HEK293 (cell line): ENCODE measurements at regions not wholly inside any gene's neighbourhood (a gene's known extent, or its start where the extent isn't known, plus 50 kb on each side); places are given as distances from the start of the nearest gene placed in this dataset.
A peak's percentile ranks its signal among the peaks of the same experiment; 100 is the strongest.

Experiments
- CTCF ChIA-PET: fragments of 350-600 bp; formaldehyde crosslinking; extraction: SDS; loops from one replicate; lab custom pipeline; 2021; ENCODE audit warnings: antibody characterized with exemption; lab: Yijun Ruan, JAX
- POLR2A ChIA-PET: fragments of 300-600 bp; formaldehyde crosslinking; extraction: SDS; loops from one replicate; lab custom pipeline; 2020; ENCODE audit warnings: antibody characterized with exemption, inconsistent platforms; lab: Yijun Ruan, JAX
- H3K27ac ChIP-seq: fragments of 200-500 bp; sonication (Bioruptor generic); 2 replicates; pipeline ENCODE4 v1.5.1; 2014; ENCODE audit warnings: low read depth, low read length, control low read depth, inconsistent platforms; ENCODE audit errors: extremely low read depth
- H3K36me3 ChIP-seq, 2 experiments: fragments of 200-500 bp in 1 of 2; sonication (Bioruptor generic) in 1 of 2; 1 replicate in 1 of 2; 2 replicates in 1 of 2; pipeline ENCODE4 v1.5.1; 2014 to 2017; ENCODE audit warnings: inconsistent platforms in 2 of 2, low read length in 2 of 2; ENCODE audit not compliant: control insufficient read depth in 2 of 2, insufficient read depth in 1 of 2
- H3K4me1 ChIP-seq: fragments of 200-500 bp; sonication (Bioruptor generic); 2 replicates; pipeline ENCODE4 v1.5.1; 2014; ENCODE audit warnings: mild to moderate bottlenecking, low read length, inconsistent platforms; ENCODE audit not compliant: control insufficient read depth, insufficient read depth
- H3K4me3 ChIP-seq: 2 replicates; pipeline ENCODE4 v1.5.1; 2011; ENCODE audit warnings: low read depth, mild to moderate bottlenecking, control low read depth, low read length, moderate library complexity
- H3K9me3 ChIP-seq: fragments of 200-500 bp; sonication (Bioruptor generic); 2 replicates; pipeline ENCODE4 v1.5.1; 2014; ENCODE audit warnings: low read depth, low read length, inconsistent platforms; ENCODE audit not compliant: control insufficient read depth, insufficient read depth
- ATF2 ChIP-seq: fragments of 450-650 bp; formaldehyde crosslinking; IDR thresholded peaks from 2 replicates; pipeline ENCODE4 v1.5.1; 2016; ENCODE audit warnings: missing biosample characterization, missing genetic modification characterization, low read depth
- EGR2 ChIP-seq: fragments of 450-650 bp; formaldehyde crosslinking; IDR thresholded peaks from 2 replicates; pipeline ENCODE4 v1.5.1; 2016; ENCODE audit warnings: low read depth, missing biosample characterization, missing genetic modification characterization
- FEZF1 ChIP-seq: fragments of 450-650 bp; formaldehyde crosslinking; IDR thresholded peaks from 2 replicates; pipeline ENCODE4 v1.5.1; 2016; ENCODE audit warnings: missing biosample characterization, missing genetic modification characterization
- KLF16 ChIP-seq: fragments of 450-650 bp; formaldehyde crosslinking; IDR thresholded peaks from 2 replicates; pipeline ENCODE4 v1.5.1; 2017; ENCODE audit warnings: missing biosample characterization, missing genetic modification characterization
- MEIS1 ChIP-seq: sonication (generic); formaldehyde crosslinking; IDR thresholded peaks from 2 replicates; pipeline ENCODE4 v1.8.1; 2022; ENCODE audit warnings: missing genetic modification reagents, mild to moderate bottlenecking, borderline replicate concordance
- SALL2 ChIP-seq: fragments of 450-650 bp; formaldehyde crosslinking; IDR thresholded peaks from 2 replicates; pipeline ENCODE4 v1.5.0; 2017; ENCODE audit warnings: missing biosample characterization, mild to moderate bottlenecking, missing genetic modification characterization, borderline replicate concordance
- ZBTB20 ChIP-seq: fragments of 450-650 bp; formaldehyde crosslinking; IDR thresholded peaks from 2 replicates; pipeline ENCODE4 v1.5.1; 2016; ENCODE audit warnings: missing biosample characterization, missing genetic modification characterization
- ZFP37 ChIP-seq: fragments of 450-650 bp; formaldehyde crosslinking; IDR thresholded peaks from 2 replicates; pipeline ENCODE4 v1.5.1; 2016; ENCODE audit warnings: missing biosample characterization, missing genetic modification characterization
- ZFP69B ChIP-seq: fragments of 450-650 bp; formaldehyde crosslinking; IDR thresholded peaks from 2 replicates; pipeline ENCODE4 v1.5.1; 2016; ENCODE audit warnings: missing biosample characterization, missing genetic modification characterization
- ZNF148 ChIP-seq: fragments of 450-650 bp; formaldehyde crosslinking; IDR thresholded peaks from 2 replicates; pipeline ENCODE4 v1.5.0; 2017; ENCODE audit warnings: missing biosample characterization, missing genetic modification characterization, borderline replicate concordance
- ZNF184 ChIP-seq: fragments of 450-650 bp; IDR thresholded peaks from 2 replicates; pipeline ENCODE4 v1.5.1; 2018; ENCODE audit warnings: missing biosample characterization, mild to moderate bottlenecking, missing genetic modification characterization
- ZNF221 ChIP-seq: fragments of 450-650 bp; formaldehyde crosslinking; IDR thresholded peaks from 2 replicates; pipeline ENCODE4 v1.5.1; 2017; ENCODE audit warnings: missing biosample characterization, missing genetic modification characterization, borderline replicate concordance
- ZNF311 ChIP-seq: fragments of 450-650 bp; formaldehyde crosslinking; IDR thresholded peaks from 2 replicates; pipeline ENCODE4 v1.5.1; 2017; ENCODE audit warnings: missing biosample characterization, missing genetic modification characterization, borderline replicate concordance
- ZNF416 ChIP-seq: fragments of 450-650 bp; formaldehyde crosslinking; IDR thresholded peaks from 2 replicates; pipeline ENCODE4 v1.5.1; 2016; ENCODE audit warnings: missing biosample characterization, missing genetic modification characterization
- ZNF426 ChIP-seq: fragments of 450-650 bp; formaldehyde crosslinking; IDR thresholded peaks from 2 replicates; pipeline ENCODE4 v1.5.1; 2017; ENCODE audit warnings: missing biosample characterization, missing genetic modification characterization, mild to moderate bottlenecking, inconsistent platforms, moderate library complexity
- ZNF473 ChIP-seq: fragments of 450-650 bp; formaldehyde crosslinking; IDR thresholded peaks from 2 replicates; pipeline ENCODE4 v1.5.1; 2017; ENCODE audit warnings: missing biosample characterization, missing genetic modification characterization
- ZNF514 ChIP-seq: fragments of 450-650 bp; formaldehyde crosslinking; IDR thresholded peaks from 2 replicates; pipeline ENCODE4 v1.5.1; 2016; ENCODE audit warnings: missing biosample characterization, missing genetic modification characterization
- ZNF555 ChIP-seq: fragments of 450-650 bp; formaldehyde crosslinking; conservative IDR thresholded peaks from 2 replicates; pipeline ENCODE4 v1.5.1; 2017; ENCODE audit warnings: missing biosample characterization, mild to moderate bottlenecking, missing genetic modification characterization, inconsistent platforms
- ZNF558 ChIP-seq: fragments of 450-650 bp; formaldehyde crosslinking; IDR thresholded peaks from 2 replicates; pipeline ENCODE4 v1.5.1; 2016; ENCODE audit warnings: missing biosample characterization, missing genetic modification characterization
- ZNF629 ChIP-seq: fragments of 450-650 bp; formaldehyde crosslinking; IDR thresholded peaks from 2 replicates; pipeline ENCODE4 v1.5.1; 2017; ENCODE audit warnings: missing biosample characterization, missing genetic modification characterization
- ZNF664 ChIP-seq: fragments of 450-650 bp; formaldehyde crosslinking; IDR thresholded peaks from 2 replicates; pipeline ENCODE4 v1.5.1; 2016; ENCODE audit warnings: missing biosample characterization, missing genetic modification characterization
- ZNF76 ChIP-seq: fragments of 450-650 bp; formaldehyde crosslinking; IDR thresholded peaks from 2 replicates; pipeline ENCODE4; 2016; ENCODE audit warnings: low read depth, missing biosample characterization, missing genetic modification characterization, borderline replicate concordance
- ZNF776 ChIP-seq: fragments of 450-650 bp; formaldehyde crosslinking; IDR thresholded peaks from 2 replicates; pipeline ENCODE4 v1.5.0; 2017; ENCODE audit warnings: missing biosample characterization, missing genetic modification characterization, borderline replicate concordance
- ZSCAN23 ChIP-seq: fragments of 450-650 bp; formaldehyde crosslinking; IDR thresholded peaks from 2 replicates; pipeline ENCODE4 v1.5.1; 2016; ENCODE audit warnings: missing biosample characterization, missing genetic modification characterization
- TF ChIP-seq, protein P1 (sequence below): fragments of 450-650 bp; IDR thresholded peaks from 2 replicates; pipeline ENCODE4 v1.5.1; 2018; ENCODE audit warnings: missing biosample characterization, missing genetic modification characterization
- TF ChIP-seq, protein P2 (sequence below): fragments of 450-650 bp; formaldehyde crosslinking; IDR thresholded peaks from 2 replicates; pipeline ENCODE4 v1.5.1; 2016; ENCODE audit warnings: missing biosample characterization, missing genetic modification characterization
- TF ChIP-seq, protein P3 (sequence below): fragments of 450-650 bp; formaldehyde crosslinking; IDR thresholded peaks from 2 replicates; pipeline ENCODE4 v1.5.1; 2016; ENCODE audit warnings: missing biosample characterization, missing genetic modification characterization

DNA sequence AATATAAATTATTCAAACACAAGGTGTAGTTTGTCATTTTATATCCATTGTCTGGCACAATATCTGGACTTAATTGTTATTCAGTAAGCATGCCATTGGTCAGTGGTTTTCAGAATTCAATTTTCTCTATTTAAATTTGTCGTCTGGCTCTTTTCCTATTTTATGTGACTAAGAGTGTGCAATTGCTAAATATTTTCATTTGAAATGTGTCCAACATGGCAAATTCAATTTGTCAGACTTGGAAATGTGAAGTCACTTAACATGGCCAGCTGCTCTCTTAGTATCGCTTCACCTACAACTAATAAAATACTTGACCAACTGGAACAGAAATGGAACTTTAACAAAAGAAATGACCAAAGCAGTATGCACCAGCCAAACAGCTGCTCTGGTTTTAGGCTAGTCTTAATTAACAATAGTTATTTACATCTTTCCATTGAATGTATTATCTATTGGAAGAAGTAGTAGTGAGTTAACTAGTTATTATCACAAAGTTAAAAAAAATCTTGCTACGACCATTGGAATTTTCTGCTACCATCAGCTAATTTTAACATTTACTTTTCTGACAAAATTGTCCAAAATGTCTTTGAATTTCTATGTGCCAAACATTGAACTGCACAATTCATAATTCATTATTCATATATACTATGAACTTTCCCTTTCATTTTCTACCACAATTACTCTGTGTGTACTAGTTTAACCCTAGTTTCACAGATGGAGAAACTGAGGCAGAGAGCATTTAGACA is 720.7 kb upstream of the FAM174A start:
- no peak overlapping the region for H3K27ac ChIP-seq
- ChIA-PET POLR2A (no interaction called here), CTCF (no interaction called here)
- no peaks in the 10 kb centered on the region; the same call in 1 of the 2 replicates for H3K9me3 ChIP-seq
- H3K36me3 ChIP-seq = no peaks in the 10 kb centered on the region
- H3K4me3 ChIP-seq = no peak overlapping the region
- H3K4me1 ChIP-seq = no peaks in the 10 kb centered on the region
- TF ChIP-seq ZSCAN23 = no peak
- TF ChIP-seq ZNF776 (tag by site-specific recombination) = no peak
- TF ChIP-seq, protein P1, sequence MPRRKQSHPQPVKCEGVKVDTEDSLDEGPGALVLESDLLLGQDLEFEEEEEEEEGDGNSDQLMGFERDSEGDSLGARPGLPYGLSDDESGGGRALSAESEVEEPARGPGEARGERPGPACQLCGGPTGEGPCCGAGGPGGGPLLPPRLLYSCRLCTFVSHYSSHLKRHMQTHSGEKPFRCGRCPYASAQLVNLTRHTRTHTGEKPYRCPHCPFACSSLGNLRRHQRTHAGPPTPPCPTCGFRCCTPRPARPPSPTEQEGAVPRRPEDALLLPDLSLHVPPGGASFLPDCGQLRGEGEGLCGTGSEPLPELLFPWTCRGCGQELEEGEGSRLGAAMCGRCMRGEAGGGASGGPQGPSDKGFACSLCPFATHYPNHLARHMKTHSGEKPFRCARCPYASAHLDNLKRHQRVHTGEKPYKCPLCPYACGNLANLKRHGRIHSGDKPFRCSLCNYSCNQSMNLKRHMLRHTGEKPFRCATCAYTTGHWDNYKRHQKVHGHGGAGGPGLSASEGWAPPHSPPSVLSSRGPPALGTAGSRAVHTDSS = no peak
- no peak for TF ChIP-seq ZBTB20
- TF ChIP-seq ZNF473 (tag by site-specific recombination) = no peak
- TF ChIP-seq ZNF514 (tag by site-specific recombination) = no peak
- no peak for TF ChIP-seq ZNF221 (tag by site-specific recombination)
- no peak for TF ChIP-seq MEIS1 (CRISPR knock-in tag)
- TF ChIP-seq ZFP37 (tag by site-specific recombination) = no peak
- TF ChIP-seq ZNF558 (tag by site-specific recombination) = no peak
- TF ChIP-seq ZNF416 (tag by site-specific recombination) = no peak
- TF ChIP-seq ZNF311 (tag by site-specific recombination) = no peak
- no peak for TF ChIP-seq EGR2 (tag by site-specific recombination)
- TF ChIP-seq ZNF629 (tag by site-specific recombination) = no peak
- no peak for TF ChIP-seq SALL2 (tag by site-specific recombination)
- TF ChIP-seq ZNF426 (tag by site-specific recombination) = no peak
- no peak for TF ChIP-seq ZNF148 (tag by site-specific recombination)
- TF ChIP-seq ZNF184 (tag by site-specific recombination) = no peak
- no peak for TF ChIP-seq ZNF76 (tag by site-specific recombination)
- TF ChIP-seq, all 188 proteins: peak for 0

GRCh38 chr5:99808657-99809230 is 726.4 kb upstream of the FAM174A start:
- Histone ChIP-seq H3K4me3 (no peak overlapping the region), H3K36me3 (no peaks in the 10 kb centered on the region), H3K27ac (no peak overlapping the region; the same call in 1 of the 2 replicates), H3K4me1 (peaks cover 6% of the 10 kb centered on the region), H3K9me3 (no peaks in the 10 kb centered on the region)
- ChIA-PET CTCF (interaction anchor here (0.6 kb wide), 1 partner anchor 1871 kb away, joined by 3 read pairs; no protein-coding TSS in a partner anchor), POLR2A (no interaction called here)
- TF ChIP-seq KLF16 (tag by site-specific recombination) (no peak), ATF2 (tag by site-specific recombination) (peak; percentile 69), ZNF664 (tag by site-specific recombination) (no peak), ZNF555 (tag by site-specific recombination) (no peak), FEZF1 (tag by site-specific recombination) (peak; percentile 50), ZFP69B (tag by site-specific recombination) (0 out of 2 replicates have a peak, but pooled peaks have one; percentile 27)
- TF ChIP-seq, protein P2, sequence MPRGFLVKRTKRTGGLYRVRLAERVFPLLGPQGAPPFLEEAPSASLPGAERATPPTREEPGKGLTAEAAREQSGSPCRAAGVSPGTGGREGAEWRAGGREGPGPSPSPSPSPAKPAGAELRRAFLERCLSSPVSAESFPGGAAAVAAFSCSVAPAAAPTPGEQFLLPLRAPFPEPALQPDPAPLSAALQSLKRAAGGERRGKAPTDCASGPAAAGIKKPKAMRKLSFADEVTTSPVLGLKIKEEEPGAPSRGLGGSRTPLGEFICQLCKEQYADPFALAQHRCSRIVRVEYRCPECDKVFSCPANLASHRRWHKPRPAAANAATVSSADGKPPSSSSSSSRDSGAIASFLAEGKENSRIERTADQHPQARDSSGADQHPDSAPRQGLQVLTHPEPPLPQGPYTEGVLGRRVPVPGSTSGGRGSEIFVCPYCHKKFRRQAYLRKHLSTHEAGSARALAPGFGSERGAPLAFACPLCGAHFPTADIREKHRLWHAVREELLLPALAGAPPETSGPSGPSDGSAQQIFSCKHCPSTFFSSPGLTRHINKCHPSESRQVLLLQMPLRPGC (tag by site-specific recombination) = 0 out of 2 replicates have a peak, but pooled peaks have one; percentile 10
- TF ChIP-seq, protein P3, sequence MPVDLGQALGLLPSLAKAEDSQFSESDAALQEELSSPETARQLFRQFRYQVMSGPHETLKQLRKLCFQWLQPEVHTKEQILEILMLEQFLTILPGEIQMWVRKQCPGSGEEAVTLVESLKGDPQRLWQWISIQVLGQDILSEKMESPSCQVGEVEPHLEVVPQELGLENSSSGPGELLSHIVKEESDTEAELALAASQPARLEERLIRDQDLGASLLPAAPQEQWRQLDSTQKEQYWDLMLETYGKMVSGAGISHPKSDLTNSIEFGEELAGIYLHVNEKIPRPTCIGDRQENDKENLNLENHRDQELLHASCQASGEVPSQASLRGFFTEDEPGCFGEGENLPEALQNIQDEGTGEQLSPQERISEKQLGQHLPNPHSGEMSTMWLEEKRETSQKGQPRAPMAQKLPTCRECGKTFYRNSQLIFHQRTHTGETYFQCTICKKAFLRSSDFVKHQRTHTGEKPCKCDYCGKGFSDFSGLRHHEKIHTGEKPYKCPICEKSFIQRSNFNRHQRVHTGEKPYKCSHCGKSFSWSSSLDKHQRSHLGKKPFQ (tag by site-specific recombination) = peak; percentile 61
